ENCODE measurements at regions not wholly inside any gene's neighbourhood (a gene's known extent, or its start where the extent isn't known, plus 50 kb on each side); places are given as distances from the start of the nearest gene placed in this dataset.

DNA sequence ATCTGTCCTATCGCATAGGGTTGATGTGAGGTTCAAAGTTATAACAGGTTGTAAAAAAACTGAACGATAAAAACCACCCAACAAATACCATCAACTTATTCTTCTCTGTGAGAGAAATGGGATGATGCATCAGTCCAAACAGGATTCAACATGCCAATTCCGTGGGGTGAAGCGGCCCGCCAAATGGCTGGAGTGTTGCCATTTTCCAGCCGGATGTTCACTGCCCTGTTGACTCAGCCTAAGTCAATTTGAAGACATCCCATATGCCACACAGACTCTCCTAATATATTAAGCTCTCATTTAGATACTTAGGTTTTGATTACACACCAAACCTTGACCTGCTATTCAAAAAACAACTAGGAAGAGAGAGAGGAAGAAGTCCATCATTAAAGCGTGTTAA, 311.1 kb downstream of the VPS13C start:
- TF ChIP-seq, protein P1, sequence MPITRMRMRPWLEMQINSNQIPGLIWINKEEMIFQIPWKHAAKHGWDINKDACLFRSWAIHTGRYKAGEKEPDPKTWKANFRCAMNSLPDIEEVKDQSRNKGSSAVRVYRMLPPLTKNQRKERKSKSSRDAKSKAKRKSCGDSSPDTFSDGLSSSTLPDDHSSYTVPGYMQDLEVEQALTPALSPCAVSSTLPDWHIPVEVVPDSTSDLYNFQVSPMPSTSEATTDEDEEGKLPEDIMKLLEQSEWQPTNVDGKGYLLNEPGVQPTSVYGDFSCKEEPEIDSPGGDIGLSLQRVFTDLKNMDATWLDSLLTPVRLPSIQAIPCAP (CRISPR knock-in tag; IDR thresholded peaks at IDR 0.05): no peak
- TF ChIP-seq, protein P2, sequence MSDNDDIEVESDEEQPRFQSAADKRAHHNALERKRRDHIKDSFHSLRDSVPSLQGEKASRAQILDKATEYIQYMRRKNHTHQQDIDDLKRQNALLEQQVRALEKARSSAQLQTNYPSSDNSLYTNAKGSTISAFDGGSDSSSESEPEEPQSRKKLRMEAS (CRISPR knock-in tag; IDR thresholded peaks at IDR 0.05): no peak
- TF ChIP-seq MYBL2 (CRISPR knock-in tag; IDR thresholded peaks at IDR 0.05) (no peak), TEAD4 (CRISPR knock-in tag; IDR thresholded peaks at IDR 0.05) (no peak), ZNF138 (CRISPR knock-in tag; conservative IDR thresholded peaks at IDR 0.05) (no peak), ZNF416 (CRISPR knock-in tag; IDR thresholded peaks at IDR 0.05) (no peak), ZNF317 (CRISPR knock-in tag; IDR thresholded peaks at IDR 0.05; ENCODE audit: borderline replicate concordance, low read depth) (no peak), SOX15 (CRISPR knock-in tag; IDR thresholded peaks at IDR 0.05) (no peak), SP1 (CRISPR knock-in tag; conservative IDR thresholded peaks at IDR 0.05) (no peak)
- TF ChIP-seq, protein P3, sequence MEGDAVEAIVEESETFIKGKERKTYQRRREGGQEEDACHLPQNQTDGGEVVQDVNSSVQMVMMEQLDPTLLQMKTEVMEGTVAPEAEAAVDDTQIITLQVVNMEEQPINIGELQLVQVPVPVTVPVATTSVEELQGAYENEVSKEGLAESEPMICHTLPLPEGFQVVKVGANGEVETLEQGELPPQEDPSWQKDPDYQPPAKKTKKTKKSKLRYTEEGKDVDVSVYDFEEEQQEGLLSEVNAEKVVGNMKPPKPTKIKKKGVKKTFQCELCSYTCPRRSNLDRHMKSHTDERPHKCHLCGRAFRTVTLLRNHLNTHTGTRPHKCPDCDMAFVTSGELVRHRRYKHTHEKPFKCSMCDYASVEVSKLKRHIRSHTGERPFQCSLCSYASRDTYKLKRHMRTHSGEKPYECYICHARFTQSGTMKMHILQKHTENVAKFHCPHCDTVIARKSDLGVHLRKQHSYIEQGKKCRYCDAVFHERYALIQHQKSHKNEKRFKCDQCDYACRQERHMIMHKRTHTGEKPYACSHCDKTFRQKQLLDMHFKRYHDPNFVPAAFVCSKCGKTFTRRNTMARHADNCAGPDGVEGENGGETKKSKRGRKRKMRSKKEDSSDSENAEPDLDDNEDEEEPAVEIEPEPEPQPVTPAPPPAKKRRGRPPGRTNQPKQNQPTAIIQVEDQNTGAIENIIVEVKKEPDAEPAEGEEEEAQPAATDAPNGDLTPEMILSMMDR (IDR thresholded peaks at IDR 0.05): no peak
- TF ChIP-seq, protein P4, sequence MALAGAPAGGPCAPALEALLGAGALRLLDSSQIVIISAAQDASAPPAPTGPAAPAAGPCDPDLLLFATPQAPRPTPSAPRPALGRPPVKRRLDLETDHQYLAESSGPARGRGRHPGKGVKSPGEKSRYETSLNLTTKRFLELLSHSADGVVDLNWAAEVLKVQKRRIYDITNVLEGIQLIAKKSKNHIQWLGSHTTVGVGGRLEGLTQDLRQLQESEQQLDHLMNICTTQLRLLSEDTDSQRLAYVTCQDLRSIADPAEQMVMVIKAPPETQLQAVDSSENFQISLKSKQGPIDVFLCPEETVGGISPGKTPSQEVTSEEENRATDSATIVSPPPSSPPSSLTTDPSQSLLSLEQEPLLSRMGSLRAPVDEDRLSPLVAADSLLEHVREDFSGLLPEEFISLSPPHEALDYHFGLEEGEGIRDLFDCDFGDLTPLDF (CRISPR knock-in tag; IDR thresholded peaks at IDR 0.05): no peak
- TF ChIP-seq, protein P5, sequence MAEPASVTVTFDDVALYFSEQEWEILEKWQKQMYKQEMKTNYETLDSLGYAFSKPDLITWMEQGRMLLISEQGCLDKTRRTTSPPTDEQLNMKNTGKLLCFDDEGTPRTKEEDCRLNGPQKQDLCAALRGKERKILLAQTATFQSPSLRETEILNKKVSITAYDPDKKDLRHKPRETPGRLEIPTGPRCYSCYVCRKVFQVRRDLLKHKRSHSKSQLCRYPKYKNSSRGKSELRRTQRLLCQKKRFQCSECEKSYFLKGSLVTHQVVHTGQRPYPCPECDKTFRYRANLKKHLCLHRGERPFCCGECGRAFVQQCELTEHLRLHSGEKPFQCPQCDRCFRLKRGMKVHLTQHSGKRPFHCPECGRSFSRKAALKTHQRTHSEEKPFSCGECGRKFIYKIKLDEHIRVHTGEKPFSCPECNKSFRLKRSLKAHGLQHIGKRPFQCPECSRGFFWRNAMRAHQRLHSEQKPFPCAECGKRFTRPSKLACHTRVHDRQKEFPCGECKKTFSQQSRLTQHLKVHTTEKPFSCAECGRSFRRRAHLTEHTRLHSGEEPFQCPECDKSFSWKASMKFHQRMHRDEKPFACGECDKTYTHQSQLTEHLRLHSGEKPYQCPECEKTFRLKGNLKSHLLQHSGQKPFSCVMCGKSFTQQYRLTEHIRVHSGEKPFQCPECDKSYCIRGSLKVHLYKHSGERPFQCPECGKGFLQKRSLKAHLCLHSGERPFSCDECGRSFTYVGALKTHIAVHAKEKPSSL (CRISPR knock-in tag; conservative IDR thresholded peaks at IDR 0.05): no peak
- TF ChIP-seq, protein P6, sequence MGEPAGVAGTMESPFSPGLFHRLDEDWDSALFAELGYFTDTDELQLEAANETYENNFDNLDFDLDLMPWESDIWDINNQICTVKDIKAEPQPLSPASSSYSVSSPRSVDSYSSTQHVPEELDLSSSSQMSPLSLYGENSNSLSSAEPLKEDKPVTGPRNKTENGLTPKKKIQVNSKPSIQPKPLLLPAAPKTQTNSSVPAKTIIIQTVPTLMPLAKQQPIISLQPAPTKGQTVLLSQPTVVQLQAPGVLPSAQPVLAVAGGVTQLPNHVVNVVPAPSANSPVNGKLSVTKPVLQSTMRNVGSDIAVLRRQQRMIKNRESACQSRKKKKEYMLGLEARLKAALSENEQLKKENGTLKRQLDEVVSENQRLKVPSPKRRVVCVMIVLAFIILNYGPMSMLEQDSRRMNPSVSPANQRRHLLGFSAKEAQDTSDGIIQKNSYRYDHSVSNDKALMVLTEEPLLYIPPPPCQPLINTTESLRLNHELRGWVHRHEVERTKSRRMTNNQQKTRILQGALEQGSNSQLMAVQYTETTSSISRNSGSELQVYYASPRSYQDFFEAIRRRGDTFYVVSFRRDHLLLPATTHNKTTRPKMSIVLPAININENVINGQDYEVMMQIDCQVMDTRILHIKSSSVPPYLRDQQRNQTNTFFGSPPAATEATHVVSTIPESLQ (CRISPR knock-in tag; IDR thresholded peaks at IDR 0.05): no peak
- TF ChIP-seq, protein P7, sequence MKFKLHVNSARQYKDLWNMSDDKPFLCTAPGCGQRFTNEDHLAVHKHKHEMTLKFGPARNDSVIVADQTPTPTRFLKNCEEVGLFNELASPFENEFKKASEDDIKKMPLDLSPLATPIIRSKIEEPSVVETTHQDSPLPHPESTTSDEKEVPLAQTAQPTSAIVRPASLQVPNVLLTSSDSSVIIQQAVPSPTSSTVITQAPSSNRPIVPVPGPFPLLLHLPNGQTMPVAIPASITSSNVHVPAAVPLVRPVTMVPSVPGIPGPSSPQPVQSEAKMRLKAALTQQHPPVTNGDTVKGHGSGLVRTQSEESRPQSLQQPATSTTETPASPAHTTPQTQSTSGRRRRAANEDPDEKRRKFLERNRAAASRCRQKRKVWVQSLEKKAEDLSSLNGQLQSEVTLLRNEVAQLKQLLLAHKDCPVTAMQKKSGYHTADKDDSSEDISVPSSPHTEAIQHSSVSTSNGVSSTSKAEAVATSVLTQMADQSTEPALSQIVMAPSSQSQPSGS (CRISPR knock-in tag; IDR thresholded peaks at IDR 0.05; ENCODE audit: borderline replicate concordance, low read depth): no peak
- TF ChIP-seq, protein P8, sequence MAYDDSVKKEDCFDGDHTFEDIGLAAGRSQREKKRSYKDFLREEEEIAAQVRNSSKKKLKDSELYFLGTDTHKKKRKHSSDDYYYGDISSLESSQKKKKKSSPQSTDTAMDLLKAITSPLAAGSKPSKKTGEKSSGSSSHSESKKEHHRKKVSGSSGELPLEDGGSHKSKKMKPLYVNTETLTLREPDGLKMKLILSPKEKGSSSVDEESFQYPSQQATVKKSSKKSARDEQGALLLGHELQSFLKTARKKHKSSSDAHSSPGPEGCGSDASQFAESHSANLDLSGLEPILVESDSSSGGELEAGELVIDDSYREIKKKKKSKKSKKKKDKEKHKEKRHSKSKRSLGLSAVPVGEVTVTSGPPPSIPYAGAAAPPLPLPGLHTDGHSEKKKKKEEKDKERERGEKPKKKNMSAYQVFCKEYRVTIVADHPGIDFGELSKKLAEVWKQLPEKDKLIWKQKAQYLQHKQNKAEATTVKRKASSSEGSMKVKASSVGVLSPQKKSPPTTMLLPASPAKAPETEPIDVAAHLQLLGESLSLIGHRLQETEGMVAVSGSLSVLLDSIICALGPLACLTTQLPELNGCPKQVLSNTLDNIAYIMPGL (CRISPR knock-in tag; IDR thresholded peaks at IDR 0.05): no peak
- TF ChIP-seq, protein P9, sequence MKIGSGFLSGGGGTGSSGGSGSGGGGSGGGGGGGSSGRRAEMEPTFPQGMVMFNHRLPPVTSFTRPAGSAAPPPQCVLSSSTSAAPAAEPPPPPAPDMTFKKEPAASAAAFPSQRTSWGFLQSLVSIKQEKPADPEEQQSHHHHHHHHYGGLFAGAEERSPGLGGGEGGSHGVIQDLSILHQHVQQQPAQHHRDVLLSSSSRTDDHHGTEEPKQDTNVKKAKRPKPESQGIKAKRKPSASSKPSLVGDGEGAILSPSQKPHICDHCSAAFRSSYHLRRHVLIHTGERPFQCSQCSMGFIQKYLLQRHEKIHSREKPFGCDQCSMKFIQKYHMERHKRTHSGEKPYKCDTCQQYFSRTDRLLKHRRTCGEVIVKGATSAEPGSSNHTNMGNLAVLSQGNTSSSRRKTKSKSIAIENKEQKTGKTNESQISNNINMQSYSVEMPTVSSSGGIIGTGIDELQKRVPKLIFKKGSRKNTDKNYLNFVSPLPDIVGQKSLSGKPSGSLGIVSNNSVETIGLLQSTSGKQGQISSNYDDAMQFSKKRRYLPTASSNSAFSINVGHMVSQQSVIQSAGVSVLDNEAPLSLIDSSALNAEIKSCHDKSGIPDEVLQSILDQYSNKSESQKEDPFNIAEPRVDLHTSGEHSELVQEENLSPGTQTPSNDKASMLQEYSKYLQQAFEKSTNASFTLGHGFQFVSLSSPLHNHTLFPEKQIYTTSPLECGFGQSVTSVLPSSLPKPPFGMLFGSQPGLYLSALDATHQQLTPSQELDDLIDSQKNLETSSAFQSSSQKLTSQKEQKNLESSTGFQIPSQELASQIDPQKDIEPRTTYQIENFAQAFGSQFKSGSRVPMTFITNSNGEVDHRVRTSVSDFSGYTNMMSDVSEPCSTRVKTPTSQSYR (CRISPR knock-in tag; IDR thresholded peaks at IDR 0.05): no peak

More for the DNA sequence above, 311.1 kb downstream of the VPS13C start:
- DNase-seq (ENCODE audit: low spot score): no peak
- no peak overlapping the region for H3K27ac Mint-ChIP-seq
- H3K4me1 Mint-ChIP-seq: no peaks in the 10 kb centered on the region
- no peaks in the 10 kb centered on the region for H3K36me3 Mint-ChIP-seq
- H3K27me3 Mint-ChIP-seq (ENCODE audit: low read depth): peaks cover 3% of the 10 kb centered on the region; the same call in 1 of the 2 replicates
- ATAC-seq: no peak
- H3K4me3 Mint-ChIP-seq: no peak overlapping the region
- no peaks in the 10 kb centered on the region for H3K9me3 Mint-ChIP-seq
- ChIA-PET POLR2A (no interaction called here), CTCF (interaction anchor here (1.1 kb wide), 1 partner anchor 85 kb away, joined by 3 read pairs; no protein-coding TSS in a partner anchor)

Measured in WTC11 (cell line).